BE2C (cell line): ENCODE measurements at regions not wholly inside any gene's neighbourhood (a gene's known extent, or its start where the extent isn't known, plus 50 kb on each side); places are given as distances from the start of the nearest gene placed in this dataset.
A peak's percentile ranks its signal among the peaks of the same experiment; 100 is the strongest.

Experiments used
- DNase-seq: peaks from one replicate; pipeline ENCODE4 v3.0.0-alpha.2; 2020
- H3K27me3 ChIP-seq: fragments of 250-450 bp; sonication (Bioruptor Pico); 2 replicates; pipeline ENCODE4 v1.5.1; 2020; ENCODE audit warnings: mild to moderate bottlenecking
- H3K36me3 ChIP-seq: fragments of 250-450 bp; sonication (Bioruptor Pico); 2 replicates; pipeline ENCODE4 v1.5.1; 2020; ENCODE audit warnings: mild to moderate bottlenecking
- H3K4me1 ChIP-seq: fragments of 250-450 bp; sonication (Bioruptor Pico); 2 replicates; pipeline ENCODE4 v1.5.1; 2020
- H3K4me3 ChIP-seq: 2 replicates; pipeline ENCODE4 v1.5.1; 2011; ENCODE audit warnings: low read depth, low read length
- H3K9me3 ChIP-seq: fragments of 250-450 bp; sonication (Bioruptor Pico); 2 replicates; pipeline ENCODE4 v1.5.1; 2020
- TF ChIP-seq, protein P1 (sequence below): IDR thresholded peaks from 2 replicates; pipeline ENCODE4 v1.5.1; 2012; ENCODE audit warnings: mild to moderate bottlenecking, low read depth, low read length

DNA sequence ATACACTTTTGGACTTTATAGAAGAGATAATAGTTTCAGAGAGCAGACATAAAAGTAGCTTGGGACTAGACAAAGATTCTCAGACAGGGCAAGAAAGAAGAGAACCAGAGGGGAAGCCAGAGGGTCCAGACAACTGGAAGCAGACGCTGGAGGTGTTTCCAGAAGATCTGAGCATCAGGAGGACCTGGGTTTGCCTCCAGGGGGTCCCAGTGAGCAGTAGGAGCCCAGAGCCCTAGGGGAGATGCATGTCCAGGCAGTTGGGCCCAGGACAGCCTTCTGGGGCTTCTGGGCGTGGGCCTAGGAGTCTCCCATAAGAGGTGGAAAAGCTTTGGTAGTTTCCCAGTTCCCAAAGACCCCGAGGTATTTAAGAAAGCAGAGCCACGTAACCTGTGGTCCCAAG, 251.2 kb upstream of the ID2 start:
- H3K27me3 ChIP-seq = no peaks in the 10 kb centered on the region
- no peaks in the 10 kb centered on the region for H3K9me3 ChIP-seq
- H3K4me1 ChIP-seq = no peaks in the 10 kb centered on the region
- no peak overlapping the region for H3K4me3 ChIP-seq
- H3K36me3 ChIP-seq = no peaks in the 10 kb centered on the region
- TF ChIP-seq, protein P1, sequence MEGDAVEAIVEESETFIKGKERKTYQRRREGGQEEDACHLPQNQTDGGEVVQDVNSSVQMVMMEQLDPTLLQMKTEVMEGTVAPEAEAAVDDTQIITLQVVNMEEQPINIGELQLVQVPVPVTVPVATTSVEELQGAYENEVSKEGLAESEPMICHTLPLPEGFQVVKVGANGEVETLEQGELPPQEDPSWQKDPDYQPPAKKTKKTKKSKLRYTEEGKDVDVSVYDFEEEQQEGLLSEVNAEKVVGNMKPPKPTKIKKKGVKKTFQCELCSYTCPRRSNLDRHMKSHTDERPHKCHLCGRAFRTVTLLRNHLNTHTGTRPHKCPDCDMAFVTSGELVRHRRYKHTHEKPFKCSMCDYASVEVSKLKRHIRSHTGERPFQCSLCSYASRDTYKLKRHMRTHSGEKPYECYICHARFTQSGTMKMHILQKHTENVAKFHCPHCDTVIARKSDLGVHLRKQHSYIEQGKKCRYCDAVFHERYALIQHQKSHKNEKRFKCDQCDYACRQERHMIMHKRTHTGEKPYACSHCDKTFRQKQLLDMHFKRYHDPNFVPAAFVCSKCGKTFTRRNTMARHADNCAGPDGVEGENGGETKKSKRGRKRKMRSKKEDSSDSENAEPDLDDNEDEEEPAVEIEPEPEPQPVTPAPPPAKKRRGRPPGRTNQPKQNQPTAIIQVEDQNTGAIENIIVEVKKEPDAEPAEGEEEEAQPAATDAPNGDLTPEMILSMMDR = peak; percentile 28
- no peak for DNase-seq

DNA sequence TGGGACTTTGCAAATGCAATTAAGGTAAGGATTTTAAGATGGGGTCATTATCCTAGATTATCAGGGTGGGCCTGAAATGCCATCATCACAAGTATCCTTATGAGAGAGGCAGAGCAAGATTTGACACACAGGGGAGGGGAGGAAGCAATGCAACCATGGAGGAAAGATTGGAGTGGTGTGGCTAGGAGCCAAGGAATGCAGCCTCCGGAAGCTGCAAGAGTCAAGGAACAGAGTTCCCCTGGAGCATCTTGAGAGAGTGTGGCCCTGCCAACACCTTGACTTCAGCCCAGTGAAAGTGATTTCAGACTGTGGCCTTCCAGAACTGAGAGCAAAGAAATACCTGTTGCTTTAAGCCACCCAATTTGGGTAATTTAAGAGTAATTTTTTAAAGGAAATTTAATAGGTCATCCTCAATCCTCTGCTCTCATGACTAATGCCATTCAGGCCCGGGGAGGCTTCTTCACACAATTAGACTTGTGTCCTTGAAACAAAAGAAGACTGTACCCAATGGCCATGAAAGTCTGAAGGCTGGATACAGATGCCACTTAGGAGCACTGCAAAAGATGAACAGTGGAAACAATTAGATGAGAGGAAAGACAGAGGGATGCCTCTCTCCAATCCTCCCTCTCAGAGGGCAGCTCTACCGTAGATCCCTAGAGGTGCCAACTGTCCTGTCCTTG, 250.3 kb upstream of the ID2 start:
- Histone ChIP-seq H3K9me3 (no peaks in the 10 kb centered on the region), H3K4me1 (no peaks in the 10 kb centered on the region), H3K4me3 (no peak overlapping the region), H3K27me3 (no peaks in the 10 kb centered on the region), H3K36me3 (no peaks in the 10 kb centered on the region)
- DNase-seq = no peak
- TF ChIP-seq, protein P1 = no peak

DNA sequence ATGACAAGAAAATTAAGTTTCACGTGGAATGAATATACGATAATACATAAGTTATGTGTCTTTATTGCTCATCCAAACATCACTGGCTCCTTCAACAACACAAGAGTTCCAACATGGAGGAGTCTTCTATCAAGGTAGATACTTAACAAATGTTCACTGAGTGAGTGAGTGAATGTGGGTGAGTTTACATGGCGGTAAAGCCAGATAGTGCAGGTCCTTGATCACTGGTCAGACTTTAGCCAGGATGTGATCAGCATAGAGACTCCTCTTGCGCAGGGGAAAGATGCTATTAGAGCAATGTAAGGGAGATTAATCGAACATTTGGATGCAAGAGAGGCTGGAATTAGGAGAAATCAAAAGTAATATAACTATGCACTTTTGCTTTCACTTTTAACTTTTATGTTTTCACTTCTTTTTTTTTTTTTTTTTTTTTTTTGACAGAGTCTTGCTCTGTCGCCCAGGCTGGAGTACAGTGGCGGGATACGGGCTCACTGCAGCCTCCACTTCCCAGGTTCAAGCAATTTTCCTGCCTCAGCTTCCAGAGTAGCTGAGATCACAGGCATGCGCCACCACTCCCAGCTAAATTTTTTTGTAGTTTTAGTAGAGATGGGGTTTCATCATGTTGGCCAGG, 249.0 kb upstream of the ID2 start:
- Histone ChIP-seq H3K27me3 (no peaks in the 10 kb centered on the region), H3K9me3 (no peaks in the 10 kb centered on the region), H3K4me3 (no peak overlapping the region), H3K4me1 (no peaks in the 10 kb centered on the region), H3K36me3 (no peaks in the 10 kb centered on the region)
- TF ChIP-seq, protein P1 = no peak
- DNase-seq = no peak

DNA sequence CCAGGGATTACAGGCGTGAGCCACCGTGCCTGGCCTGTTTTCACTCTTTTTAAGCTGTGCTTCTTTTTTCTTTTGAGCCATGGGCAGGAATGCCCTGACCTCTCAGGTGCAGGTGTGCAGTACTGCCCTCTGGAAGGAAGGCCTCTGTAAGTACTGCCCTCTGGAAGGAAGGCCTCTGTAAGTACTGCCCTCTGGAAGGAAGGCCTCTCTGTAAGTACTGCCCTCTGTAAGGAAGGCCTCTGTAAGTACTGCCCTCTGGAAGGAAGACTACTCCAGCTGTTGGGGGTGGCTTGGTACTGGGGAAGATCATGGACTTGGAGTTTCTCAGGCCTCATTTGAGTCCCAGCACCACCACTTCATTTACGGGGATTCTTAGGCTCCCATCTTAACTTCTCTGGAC, 248.5 kb upstream of the ID2 start:
- TF ChIP-seq, protein P1 = no peak
- H3K9me3 ChIP-seq = no peaks in the 10 kb centered on the region
- DNase-seq = no peak
- no peaks in the 10 kb centered on the region for H3K36me3 ChIP-seq
- no peaks in the 10 kb centered on the region for H3K27me3 ChIP-seq
- no peaks in the 10 kb centered on the region for H3K4me1 ChIP-seq
- no peak overlapping the region for H3K4me3 ChIP-seq

DNA sequence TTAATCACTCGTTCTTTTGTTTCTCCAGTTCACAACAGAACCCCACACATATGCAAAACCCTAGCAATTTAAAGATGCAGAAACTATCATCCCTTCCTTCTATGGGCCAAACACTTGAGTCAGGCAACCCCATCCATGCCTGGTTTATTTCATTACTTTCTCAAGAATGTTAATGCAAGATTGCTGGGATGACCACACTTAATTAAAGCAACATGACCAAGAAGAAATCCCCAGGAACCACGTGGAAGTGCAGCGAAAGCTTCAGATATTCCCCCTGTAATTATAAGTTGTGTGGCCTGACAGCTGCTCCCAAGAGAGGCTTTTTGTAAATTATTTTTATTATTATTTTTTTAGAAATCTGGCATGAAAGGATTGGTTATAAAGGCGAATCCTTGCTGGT, 246.2 kb upstream of the ID2 start:
- no peaks in the 10 kb centered on the region for H3K4me1 ChIP-seq
- H3K36me3 ChIP-seq = no peaks in the 10 kb centered on the region
- H3K27me3 ChIP-seq = no peaks in the 10 kb centered on the region
- no peaks in the 10 kb centered on the region for H3K9me3 ChIP-seq
- no peak overlapping the region for H3K4me3 ChIP-seq
- no peak for DNase-seq
- TF ChIP-seq, protein P1 = no peak

DNA sequence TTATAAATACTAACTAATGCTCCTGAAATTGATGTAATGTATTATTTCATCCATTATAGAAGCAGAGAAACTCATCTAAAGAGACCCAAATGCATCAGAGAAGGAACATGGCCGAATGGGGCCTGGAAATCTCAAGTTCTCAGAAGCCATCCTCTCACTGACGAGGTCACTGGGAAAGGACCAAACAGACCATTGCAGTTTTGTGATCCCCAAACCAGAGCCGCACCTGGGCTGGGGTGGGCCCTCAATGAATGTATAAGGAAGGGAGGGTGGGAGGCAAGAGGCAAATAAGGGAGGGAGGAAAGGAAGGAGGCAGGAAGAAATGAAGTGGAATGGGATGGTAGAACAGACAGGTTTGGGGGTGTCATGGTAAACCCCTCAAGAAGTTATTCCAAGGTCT, 245.3 kb upstream of the ID2 start:
- no peak overlapping the region for H3K4me3 ChIP-seq
- no peaks in the 10 kb centered on the region for H3K9me3 ChIP-seq
- no peak for DNase-seq
- H3K4me1 ChIP-seq = no peaks in the 10 kb centered on the region
- TF ChIP-seq, protein P1 = no peak
- H3K27me3 ChIP-seq = no peaks in the 10 kb centered on the region
- no peaks in the 10 kb centered on the region for H3K36me3 ChIP-seq
